Panc1 (cell line): ENCODE measurements at regions not wholly inside any gene's neighbourhood (a gene's known extent, or its start where the extent isn't known, plus 50 kb on each side); places are given as distances from the start of the nearest gene placed in this dataset.

Source experiments
- CTCF ChIP-seq: fragments of 450-650 bp; IDR thresholded peaks from 2 replicates; pipeline ENCODE4 v1.5.1; 2017; ENCODE audit warnings: mild to moderate bottlenecking
- POLR2AphosphoS5 ChIP-seq: IDR thresholded peaks from 2 replicates; pipeline ENCODE4 v1.6.1; 2012; ENCODE audit warnings: mild to moderate bottlenecking, low read depth, low read length, moderate library complexity
- TF ChIP-seq, protein P1 (sequence below), 2 experiments: IDR thresholded peaks; 2 replicates each; pipeline ENCODE4 v1.6.1; 2011 to 2012; ENCODE audit warnings: low read depth in 2 of 2, control low read depth in 1 of 2, low read length in 1 of 2, mild to moderate bottlenecking in 1 of 2, moderate library complexity in 1 of 2; ENCODE audit not compliant: insufficient read depth in 1 of 2

- TF ChIP-seq CTCF = no peak
- no peak for TF ChIP-seq POLR2AphosphoS5
- TF ChIP-seq, protein P1, sequence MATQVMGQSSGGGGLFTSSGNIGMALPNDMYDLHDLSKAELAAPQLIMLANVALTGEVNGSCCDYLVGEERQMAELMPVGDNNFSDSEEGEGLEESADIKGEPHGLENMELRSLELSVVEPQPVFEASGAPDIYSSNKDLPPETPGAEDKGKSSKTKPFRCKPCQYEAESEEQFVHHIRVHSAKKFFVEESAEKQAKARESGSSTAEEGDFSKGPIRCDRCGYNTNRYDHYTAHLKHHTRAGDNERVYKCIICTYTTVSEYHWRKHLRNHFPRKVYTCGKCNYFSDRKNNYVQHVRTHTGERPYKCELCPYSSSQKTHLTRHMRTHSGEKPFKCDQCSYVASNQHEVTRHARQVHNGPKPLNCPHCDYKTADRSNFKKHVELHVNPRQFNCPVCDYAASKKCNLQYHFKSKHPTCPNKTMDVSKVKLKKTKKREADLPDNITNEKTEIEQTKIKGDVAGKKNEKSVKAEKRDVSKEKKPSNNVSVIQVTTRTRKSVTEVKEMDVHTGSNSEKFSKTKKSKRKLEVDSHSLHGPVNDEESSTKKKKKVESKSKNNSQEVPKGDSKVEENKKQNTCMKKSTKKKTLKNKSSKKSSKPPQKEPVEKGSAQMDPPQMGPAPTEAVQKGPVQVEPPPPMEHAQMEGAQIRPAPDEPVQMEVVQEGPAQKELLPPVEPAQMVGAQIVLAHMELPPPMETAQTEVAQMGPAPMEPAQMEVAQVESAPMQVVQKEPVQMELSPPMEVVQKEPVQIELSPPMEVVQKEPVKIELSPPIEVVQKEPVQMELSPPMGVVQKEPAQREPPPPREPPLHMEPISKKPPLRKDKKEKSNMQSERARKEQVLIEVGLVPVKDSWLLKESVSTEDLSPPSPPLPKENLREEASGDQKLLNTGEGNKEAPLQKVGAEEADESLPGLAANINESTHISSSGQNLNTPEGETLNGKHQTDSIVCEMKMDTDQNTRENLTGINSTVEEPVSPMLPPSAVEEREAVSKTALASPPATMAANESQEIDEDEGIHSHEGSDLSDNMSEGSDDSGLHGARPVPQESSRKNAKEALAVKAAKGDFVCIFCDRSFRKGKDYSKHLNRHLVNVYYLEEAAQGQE (IDR thresholded peaks at IDR 0.05; ENCODE audit: insufficient read depth in 1 of 2, low read depth in 2 of 2, low read length in 1 of 2) = no peak
Observed at GRCh38 chr6:19454001-19454720, 383.0 kb upstream of the ID4 start.
